ENCODE measurements at regions not wholly inside any gene's neighbourhood (a gene's known extent, or its start where the extent isn't known, plus 50 kb on each side); places are given as distances from the start of the nearest gene placed in this dataset.

- H3K36me3 ChIP-seq (ENCODE audit: low read depth): no peaks in the 10 kb centered on the region
- TF ChIP-seq CTCF (IDR thresholded peaks at IDR 0.05): no peak
- H3K4me1 ChIP-seq (ENCODE audit: low read depth): peaks cover 18% of the 10 kb centered on the region
- intact Hi-C loops (cut with DNase I, micrococcal nuclease): no loop called here
- H3K9me3 ChIP-seq: no peaks in the 10 kb centered on the region
- DNase-seq: peak in 1 of 3 donors; percentile 37
- ATAC-seq: no peak
- H3K4me3 ChIP-seq: no peak overlapping the region
Observed at GRCh38 chr7:25952261-25953057, 199.5 kb upstream of the NFE2L3 start.

GRCh38 chr7:25953859-25954258, 198.1 kb upstream of the NFE2L3 start:
- intact Hi-C loops (cut with DNase I, micrococcal nuclease): no loop called here
- Histone ChIP-seq H3K4me3 (no peak overlapping the region), H3K9me3 (no peaks in the 10 kb centered on the region), H3K36me3 (ENCODE audit: low read depth) (no peaks in the 10 kb centered on the region), H3K4me1 (ENCODE audit: low read depth) (peaks cover 12% of the 10 kb centered on the region)
- no peak for DNase-seq
- no peak for ATAC-seq
- TF ChIP-seq CTCF (IDR thresholded peaks at IDR 0.05): no peak

GRCh38 chr7:25954395-25954794, 197.6 kb upstream of the NFE2L3 start:
- intact Hi-C loops (cut with DNase I, micrococcal nuclease): no loop called here

GRCh38 chr7:25959168-25959734, 192.7 kb upstream of the NFE2L3 start:
- ATAC-seq (peak; percentile 48), DNase-seq (no peak)
- Histone ChIP-seq H3K36me3 (ENCODE audit: low read depth) (no peaks in the 10 kb centered on the region), H3K9me3 (no peaks in the 10 kb centered on the region), H3K4me1 (ENCODE audit: low read depth) (peaks cover 7% of the 10 kb centered on the region), H3K4me3 (no peak overlapping the region)
- intact Hi-C loops (cut with DNase I, micrococcal nuclease): no loop called here
- TF ChIP-seq CTCF (IDR thresholded peaks at IDR 0.05): no peak

More at GRCh38 chr7:25954395-25954794, 197.6 kb upstream of the NFE2L3 start:
- H3K4me1 ChIP-seq (ENCODE audit: low read depth): peaks cover 7% of the 10 kb centered on the region
- no peaks in the 10 kb centered on the region for H3K36me3 ChIP-seq (ENCODE audit: low read depth)
- no peak overlapping the region for H3K4me3 ChIP-seq
- no peak for TF ChIP-seq CTCF (IDR thresholded peaks at IDR 0.05)
- ATAC-seq (no peak), DNase-seq (no peak)
- H3K9me3 ChIP-seq: no peaks in the 10 kb centered on the region

- no peak overlapping the region for H3K4me3 ChIP-seq
- H3K9me3 ChIP-seq: no peaks in the 10 kb centered on the region
- no peaks in the 10 kb centered on the region for H3K36me3 ChIP-seq (ENCODE audit: low read depth)
- TF ChIP-seq CTCF (IDR thresholded peaks at IDR 0.05): no peak
- intact Hi-C loops (cut with DNase I, micrococcal nuclease): no loop called here
- ATAC-seq: no peak
- H3K4me1 ChIP-seq (ENCODE audit: low read depth): peaks cover 18% of the 10 kb centered on the region
- no peak for DNase-seq
Observed at GRCh38 chr7:25963733-25964132, 188.3 kb upstream of the NFE2L3 start.
